ENCODE measurements at regions not wholly inside any gene's neighbourhood (a gene's known extent, or its start where the extent isn't known, plus 50 kb on each side); places are given as distances from the start of the nearest gene placed in this dataset.

- no peak for TF ChIP-seq FOXP2 (optimal IDR thresholded peaks at IDR 0.05; ENCODE audit: control extremely low read depth, extremely low read length, insufficient read depth)
- TF ChIP-seq EZH2 (IDR thresholded peaks at IDR 0.05) = no peak
These were observed 178.5 kb upstream of the OR4E1 start for GRCh38 chr14:21852061-21852664.

Measured in SK-N-MC (cell line).